AML-193 (cell line): ENCODE measurements at regions not wholly inside any gene's neighbourhood (a gene's known extent, or its start where the extent isn't known, plus 50 kb on each side); places are given as distances from the start of the nearest gene placed in this dataset.
"Not testable (repeated sequence)": the region's sequence is repeated elsewhere in the genome, so short reads cannot be mapped to it uniquely, and the experiment has no call there.

Experiments
- DNase-seq, 2 experiments: peaks; one replicate each; lab custom pipeline; 2025; lab: John Stamatoyannopoulos, UW

DNA sequence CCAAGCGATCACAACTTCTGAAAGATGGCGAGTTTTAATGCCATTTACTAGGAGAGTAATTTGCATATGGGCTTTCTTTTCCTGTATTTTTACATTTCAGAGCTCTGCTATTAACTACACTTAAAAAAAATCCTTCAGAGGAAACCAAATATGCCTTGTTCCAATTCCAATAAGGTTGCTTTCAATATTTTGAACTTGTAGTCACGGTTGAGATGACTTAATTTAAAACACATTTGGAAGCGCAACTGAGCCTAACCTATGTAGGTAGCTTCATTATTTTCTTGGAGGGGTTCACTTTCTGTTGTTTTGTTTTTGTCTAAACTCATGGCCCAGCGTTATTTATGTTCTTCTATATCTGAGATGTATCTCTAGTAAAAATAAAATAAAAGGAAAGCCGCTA lies 93.4 kb downstream of the BLID start:
- no peak for DNase-seq

DNA sequence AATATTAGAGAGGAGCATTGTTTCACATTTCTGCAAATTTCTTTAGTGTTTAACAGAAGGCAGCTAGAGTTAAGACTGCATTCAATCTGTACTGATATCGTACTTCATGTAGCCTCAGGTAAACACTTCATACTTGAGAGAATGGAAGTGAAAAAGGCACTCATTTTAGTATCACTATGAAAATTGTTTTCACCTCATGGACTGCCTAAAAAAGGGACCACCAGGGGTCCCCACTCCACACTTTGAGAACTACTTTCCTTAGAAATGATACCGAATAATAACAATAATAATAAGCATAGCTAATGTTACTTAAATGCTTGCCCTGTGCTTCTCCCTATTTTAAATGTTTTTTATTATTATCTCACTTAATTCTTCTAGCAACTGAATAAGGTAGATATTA lies 95.1 kb downstream of the BLID start:
- no peak for DNase-seq

DNA sequence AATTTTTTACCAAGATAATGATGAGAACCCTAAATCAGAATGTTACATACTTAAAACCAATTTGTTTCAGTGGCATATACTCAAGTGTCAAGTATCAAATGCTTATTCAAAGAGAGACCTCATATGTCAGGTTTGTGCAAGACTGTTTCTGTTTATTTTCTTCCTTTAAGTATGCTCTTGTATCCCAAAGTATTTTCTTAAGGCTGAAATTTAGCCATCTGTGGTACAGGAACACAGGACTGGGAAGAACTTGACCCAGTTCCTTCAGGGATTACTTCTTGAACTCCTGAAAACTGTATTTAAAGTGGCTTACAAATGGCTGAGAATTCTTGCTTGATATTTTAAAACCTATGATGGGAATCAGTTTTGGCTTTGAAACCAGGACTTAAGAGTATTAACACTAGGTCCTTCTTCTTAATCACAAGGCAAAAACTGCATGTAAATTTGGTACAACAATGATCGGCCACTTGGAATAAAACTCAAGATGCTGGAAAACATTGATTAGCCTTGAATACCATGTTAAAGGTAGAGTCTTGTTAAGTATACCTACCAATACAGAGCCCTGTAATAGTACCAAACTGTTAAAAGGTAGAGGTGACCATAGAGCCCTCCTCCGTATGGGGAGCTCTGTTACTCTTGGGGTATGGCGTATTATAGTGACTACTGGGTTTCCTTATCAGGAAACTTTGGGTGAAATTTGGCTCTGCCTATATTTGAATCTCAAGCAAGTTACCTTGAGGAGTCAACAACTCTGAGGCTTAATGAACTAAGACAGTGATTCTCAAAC lies 95.9 kb downstream of the BLID start:
- DNase-seq = no peak

DNA sequence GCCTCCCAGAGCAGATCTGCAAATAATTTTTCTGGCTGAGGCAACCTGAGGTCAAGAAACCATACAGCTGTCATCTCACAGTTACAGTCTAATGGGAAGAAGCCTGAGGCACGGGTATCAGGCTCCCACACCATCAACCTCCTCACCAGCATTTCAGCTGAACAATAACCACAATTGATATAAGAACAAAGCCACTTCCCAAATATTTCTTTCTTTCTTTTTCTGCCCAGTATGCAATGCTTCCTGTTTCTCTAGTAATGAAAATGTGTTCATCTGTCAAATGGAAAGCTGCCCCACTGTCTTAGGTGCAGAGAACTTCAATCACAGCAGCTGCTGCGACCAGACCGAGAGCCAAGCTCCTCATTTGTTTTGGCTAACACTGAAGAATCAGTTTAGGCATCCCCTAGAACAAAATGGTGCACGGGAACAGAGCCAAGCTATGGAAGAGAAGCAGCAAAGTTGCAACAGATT lies 108.4 kb downstream of the BLID start:
- no peak for DNase-seq

DNA sequence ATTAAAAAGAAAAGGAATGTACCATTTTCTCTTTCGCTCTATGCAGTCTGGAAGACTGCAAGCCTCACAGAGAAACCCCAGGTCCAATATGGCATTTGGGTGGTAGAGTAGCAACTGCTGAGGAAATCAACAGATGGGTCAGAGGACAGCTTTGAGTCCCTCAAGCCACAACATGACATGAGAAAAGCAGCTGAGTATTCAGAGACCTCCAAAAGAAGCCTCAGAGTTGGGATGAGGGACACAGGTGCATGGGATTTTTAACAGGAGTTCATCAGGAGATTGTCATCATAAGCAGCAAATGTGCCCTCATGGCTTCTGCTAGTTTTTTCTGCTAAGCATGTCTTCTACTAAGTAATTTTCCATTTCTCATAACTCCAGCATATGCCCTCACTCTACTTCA lies 111.6 kb downstream of the BLID start:
- DNase-seq = no peak

DNA sequence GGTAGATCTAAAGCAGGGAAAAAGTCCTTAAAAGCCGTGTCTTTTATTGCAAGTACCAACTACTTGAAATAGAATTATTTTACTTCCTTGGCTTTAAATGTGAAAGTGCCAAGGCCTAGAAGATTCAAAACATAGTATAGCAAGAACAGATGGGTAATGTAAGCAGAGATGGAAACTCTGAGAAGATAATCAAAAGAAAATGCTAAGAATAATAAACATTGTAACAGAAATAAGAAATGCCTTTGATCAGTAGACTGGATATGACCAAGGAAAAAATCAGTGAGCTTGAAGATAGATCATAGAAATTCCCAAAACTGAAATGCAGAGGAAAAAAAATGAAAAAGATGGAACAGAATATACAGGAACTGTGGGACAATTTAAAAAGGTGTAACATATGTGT lies 113.1 kb downstream of the BLID start:
- DNase-seq = no peak

DNA sequence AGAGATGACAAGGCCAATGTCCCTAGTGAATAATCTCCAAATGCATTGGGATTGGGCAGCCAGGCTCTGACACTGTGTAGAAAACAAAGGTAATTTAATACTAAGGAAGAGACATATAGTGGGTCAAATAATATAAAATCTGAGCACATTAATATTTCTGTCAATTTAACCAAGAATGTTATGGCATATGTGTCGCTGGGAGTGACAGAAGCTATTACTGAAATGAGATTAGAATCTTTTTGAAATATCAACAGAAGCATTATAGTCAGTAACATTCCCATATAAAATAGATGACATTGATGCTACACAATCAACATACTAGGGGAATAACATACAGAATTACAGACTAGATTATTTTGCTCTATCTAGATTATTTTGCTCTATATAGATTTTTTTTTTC lies 114.0 kb downstream of the BLID start:
- DNase-seq = no peak

DNA sequence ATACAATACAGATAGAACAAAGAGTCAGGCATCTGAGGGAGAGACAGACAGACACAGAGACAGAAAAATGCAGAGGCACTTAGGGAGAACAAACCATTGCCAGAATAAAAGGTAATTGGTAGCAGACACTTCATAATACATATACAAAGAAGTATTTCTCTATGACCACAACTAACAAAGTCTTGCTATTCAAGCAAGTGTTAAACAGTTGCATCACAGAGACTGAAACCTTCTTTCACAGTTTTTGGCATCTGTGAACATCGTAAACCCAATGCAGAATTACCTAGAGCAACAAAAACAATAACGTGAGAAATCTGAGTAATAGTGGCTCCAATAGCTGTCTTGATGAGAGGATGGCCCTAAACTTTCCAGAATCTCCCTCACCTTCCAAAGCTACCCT lies 116.4 kb downstream of the BLID start:
- DNase-seq = no peak

DNA sequence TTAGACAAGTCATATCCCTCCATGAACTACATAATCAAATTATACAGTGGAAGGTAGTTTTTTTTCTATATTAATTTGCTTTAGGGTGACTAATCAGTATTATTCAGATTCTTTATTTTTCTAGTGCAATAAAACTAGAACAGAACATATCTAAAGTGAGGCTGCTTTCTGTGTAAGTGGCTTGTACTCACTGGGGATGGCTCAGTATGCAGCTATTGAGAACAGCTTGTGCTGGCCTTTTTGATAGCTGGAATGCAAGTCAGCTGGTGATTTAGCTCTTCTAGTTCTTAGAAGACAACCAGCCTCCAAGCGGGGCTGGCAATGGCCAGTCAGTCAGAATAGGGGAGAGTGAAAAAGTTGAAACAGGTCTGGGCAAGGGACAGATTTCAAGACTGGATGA lies 119.4 kb downstream of the BLID start:
- no peak for DNase-seq

DNA sequence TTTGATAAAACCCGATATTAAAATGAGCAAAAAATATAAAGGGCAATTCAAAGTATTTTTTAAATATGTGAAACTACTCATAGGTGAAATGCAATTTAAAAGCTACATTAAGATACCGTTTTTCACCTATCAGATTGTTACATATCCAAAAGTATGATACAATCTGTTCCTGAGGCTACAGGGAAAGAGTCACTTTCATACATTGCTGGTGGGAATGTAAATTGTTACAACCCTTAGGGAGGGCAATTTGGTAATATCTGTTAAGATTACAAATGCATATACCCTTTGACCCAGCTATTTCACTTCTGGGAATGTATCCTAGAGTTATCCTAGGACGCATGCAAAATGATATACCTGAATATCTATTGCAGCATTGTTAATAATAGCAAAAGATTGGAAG lies 132.1 kb downstream of the BLID start:
- no peak for DNase-seq

DNA sequence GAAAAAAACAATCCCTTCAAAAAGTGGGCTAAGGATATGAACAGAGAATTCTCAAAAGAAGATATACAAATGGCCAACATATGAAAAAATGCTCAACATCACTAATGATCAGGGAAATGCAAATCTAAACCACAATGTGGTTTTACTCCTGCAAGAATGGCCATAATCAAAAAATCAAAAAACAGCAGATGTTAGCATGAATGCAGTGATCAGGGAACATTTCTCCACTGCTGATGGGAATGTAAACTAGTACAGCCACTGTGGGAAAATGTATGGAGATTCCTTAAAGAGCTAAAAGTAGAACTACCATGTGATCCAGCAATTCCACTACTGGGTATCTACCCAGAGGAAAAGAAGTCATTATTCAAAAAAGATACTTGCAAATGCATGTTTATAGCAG lies 138.1 kb downstream of the BLID start:
- DNase-seq = not testable (repeated sequence)

DNA sequence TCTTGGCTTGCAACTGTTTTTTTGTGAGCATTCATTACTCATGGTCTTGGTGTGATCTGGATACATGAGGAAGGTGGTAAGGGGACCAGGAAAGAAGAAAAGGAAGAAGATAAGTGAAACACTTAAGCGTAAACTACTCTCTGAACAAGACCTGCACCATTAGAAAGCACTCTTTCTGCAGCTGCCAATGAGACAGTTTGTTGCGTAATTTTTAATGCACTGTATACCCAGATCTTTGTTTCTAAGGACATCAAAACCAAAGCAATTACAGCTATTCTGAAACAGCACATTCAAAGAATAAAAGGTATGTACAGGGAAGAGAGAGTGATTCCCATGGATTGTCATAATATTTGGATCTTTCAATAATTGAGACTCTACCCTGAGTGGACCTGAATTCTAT lies 147.4 kb downstream of the BLID start:
- DNase-seq = no peak

DNA sequence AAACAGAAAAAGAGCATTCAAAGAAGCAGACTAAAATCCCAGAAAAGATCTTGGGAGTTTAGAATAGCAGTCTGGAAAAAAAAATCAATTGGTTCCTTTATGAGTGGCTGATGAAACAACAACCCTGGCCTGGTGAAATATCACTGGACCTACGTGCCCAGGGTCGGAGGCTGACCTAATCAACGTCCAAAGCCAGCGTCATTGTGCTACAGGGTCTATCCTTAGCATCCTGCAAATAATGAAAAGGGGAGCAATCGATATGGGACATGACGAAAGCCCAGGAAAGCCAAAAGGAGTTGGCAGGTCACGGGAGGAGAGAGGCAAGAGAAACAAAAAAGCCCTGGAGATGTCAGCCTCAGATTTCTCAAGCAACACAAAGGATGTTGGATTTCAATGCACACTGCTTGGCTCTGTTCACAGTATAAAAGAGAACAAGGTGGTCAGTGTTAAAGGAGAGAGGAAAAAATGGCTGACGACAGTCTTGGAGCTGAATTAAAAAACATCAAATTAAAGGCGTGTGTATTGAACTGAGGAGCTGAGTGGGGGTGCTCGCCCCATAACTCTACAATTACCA lies 148.8 kb downstream of the BLID start:
- no peak for DNase-seq

DNA sequence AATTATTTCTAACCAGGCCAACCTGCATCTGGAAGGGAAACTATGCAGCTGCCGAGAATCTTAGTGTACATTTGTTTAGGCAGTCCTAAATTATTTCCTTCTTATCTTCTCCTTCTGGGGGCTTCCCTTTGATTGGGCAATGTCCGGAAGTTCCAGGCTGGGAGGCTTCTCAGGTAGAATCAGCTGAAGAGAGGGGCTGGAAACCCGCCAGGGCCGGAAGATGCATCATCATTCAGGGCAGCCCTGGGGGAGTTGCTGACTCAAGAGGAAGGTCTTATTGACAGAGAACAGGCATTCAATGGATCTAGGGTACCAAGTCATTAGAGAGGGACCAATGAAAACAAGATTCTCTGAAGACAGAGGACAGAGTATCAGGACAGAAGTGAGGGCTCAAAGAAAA lies 150.7 kb downstream of the BLID start:
- DNase-seq = no peak

DNA sequence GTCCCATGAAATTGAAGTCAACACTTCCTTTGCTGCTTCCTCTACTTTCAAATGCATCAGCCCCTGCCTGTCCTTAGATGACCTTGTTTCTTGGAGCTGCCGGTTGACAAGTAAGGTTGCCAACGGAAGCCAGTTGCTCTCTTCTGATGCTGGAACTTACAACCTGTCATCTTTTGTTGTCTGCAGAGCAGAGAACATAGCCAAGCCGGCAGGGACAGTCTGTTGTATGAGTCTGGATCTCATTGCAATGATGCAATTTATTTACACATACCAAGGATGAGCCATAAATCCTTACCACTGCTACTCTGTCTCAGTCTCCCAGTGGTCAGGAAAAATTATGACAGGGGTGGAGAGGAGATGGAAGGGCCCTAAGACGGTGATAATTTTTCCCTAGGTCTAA lies 151.4 kb downstream of the BLID start:
- no peak for DNase-seq

DNA sequence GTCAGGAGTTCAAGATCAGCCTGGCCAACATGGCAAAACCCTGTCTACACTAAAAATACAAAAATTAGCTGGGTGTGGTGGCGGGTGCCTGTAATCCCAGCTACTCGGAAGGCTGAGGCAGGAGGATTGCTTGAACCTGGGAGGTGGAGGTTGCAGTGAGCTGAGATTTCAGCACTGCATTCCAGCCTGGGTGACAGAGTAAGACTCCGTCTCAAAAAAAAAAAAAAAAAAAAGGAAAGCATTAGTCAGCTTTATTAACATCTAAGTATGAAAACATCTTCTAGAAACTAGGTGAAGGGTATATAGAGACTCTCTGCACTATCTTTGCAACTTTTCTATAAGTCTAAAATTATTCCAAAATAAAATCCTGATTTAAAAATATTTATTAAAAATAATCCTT lies 152.2 kb downstream of the BLID start:
- DNase-seq = not testable (repeated sequence)

DNA sequence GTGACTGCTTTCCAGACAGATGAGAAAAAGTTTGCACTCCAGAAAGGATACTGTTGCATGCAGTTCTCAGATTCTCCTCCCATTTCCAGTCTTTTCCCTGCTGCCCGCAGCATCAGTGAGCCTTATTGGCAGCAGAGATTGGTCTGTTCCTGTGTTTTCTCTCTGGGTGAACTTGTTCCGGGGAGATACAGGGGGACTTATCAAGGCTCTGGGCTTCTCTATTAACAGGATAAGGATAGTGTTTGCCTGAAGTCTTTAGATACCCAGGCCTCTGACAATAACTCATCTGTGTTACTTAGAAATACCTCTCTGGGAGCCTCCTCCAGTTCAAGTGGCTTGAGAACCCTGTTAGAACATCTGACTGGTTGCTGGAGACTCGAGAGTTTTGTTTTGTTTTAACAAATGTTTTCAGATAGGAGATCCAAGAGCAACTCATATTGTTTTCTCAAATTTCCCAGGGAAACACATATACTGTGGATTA lies 154.7 kb downstream of the BLID start:
- DNase-seq = no peak

DNA sequence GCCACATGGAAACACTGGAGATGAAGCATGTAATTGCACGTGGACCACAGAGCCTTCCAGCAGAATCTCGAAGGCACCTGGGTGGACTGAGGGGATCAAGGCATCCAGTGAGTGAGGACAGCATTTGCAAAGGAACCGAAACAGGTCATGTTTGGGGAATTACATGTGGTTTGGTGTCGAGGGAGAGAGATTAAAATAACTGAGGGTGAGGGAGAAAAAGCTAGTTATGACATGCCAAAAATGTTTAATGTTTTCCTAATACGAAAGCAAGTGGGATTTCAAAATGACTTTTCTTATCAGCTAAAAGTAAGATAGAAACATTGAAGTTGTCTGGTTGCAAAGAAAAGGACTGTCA lies 157.1 kb downstream of the BLID start:
- no peak for DNase-seq

DNA sequence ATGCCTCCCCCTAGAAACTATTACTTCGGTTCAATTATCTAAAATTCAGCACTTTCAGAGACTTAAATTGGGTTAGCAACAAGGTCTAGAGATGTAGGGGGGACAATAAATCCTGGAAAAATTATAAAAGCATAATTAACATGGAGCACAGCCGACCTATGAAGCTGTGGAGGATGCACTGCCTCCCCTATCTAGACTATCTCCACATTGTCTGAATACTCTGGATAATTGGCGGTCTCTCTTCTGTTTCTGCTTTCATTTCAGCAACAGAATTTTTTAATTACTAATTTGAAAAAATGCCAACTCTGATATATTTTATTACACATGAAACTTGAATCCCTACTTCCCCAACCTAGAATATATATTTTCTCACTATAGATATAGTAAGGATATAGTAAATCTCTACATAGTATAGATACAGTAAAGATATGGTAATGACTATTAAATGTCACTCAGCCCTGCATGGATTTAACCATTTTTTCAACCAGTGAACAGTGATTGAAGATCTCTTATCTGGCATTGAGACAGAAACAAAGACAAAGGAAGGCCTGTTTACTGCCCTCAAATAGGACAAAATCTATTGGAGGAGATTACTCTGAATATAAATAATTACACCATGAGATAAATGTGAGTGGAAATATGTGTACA lies 157.6 kb downstream of the BLID start:
- DNase-seq = no peak

DNA sequence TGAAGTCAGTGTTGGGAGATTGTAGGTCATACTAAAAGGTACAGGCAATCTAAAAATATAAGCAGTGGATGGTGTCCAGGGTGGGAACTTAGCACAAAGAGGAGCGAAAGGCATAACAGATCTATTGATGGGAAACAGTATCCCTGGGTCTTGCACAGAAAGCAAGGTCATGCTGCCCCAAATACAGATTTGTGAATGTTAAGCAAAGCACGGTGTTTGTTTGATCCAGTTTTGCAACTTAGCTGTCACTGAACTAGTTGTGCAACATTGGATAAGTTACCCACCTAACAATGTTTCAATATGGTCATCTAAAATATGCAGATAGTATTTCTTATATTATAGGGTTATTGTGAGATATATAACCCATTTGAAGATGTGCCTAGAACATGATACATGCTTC lies 162.9 kb downstream of the BLID start:
- DNase-seq = no peak

DNA sequence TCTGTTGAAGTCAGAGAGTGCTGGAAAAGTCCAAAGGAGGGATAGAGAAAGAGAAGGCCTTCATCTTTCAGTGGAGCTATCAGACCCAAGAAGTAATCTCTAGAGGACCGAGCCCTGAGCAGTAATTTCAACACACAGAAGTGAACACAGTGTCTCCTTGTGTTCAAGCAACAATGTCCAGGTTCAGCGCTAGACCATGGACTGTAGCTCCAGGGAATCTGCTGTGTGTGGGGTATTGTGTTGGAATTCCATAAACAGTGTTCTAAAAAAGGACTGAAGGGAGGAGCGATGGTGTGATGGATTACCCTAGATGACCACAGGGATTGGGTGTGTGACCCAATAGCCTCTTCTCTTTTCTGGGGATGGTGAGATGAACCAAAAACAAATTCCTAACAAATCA lies 165.9 kb downstream of the BLID start:
- DNase-seq = no peak

DNA sequence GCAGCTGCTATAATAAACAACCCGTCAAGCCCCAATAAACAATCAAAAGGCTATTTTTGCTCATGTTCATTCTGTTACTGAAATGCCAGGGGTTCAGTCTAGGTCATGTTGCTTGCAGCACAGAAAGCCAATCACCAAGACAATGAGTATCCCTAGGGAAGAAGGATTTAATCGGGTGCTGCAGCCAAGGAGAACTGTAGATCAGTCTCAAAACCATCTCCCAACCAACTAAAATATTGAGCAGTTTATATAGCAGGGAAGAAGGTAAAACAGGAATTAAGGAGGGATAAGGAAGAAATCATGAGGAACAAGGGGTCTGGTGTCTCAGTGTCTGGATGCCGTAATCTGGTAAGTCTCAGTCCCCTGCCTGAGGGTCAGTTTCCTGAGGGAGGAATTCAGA lies 169.5 kb downstream of the BLID start:
- no peak for DNase-seq

DNA sequence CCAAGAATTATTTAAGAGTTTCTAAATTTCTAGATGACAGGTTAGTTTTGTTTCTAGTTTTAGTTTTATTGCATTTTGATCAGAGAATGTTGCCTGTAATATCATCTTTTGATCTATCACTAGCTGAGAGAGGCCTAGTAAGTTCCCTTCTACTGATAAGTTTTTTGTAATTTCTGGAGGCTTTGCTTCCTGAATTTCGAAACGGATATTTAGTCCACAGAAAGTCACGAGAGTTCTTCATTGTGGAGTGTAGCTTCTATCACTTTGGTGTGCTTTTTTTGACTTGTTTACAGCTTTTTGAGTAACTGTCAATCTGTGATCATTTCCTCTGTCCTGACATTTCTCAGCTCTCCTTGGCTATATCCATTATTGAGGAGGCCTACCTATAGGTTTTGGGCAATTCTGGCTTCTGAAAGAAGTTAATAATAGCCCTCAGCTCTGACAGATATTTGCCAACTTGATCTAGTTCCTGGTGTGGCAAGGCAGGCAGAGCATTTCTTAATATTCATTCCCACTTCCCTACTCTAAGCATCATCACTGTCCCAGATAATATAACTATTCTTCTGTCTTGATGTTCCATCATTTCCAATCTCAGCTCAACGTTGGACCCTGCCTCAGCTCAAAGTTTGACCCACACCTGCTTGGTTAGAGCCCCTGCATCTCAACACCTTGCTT lies 171.3 kb downstream of the BLID start:
- DNase-seq = no peak
